Calu3 (cell line): ENCODE measurements at regions not wholly inside any gene's neighbourhood (a gene's known extent, or its start where the extent isn't known, plus 50 kb on each side); places are given as distances from the start of the nearest gene placed in this dataset.

Source experiments
- BruUV-seq: library from RNA; stranded (reverse); fragments of 400-500 nt; replicated peaks from 2 replicates; lab custom pipeline; 2021; lab: Mats Ljungman, UMichigan
- CTCF ChIA-PET: fragments of 300-600 bp; sonication (Branson Sonifier 250); formaldehyde crosslinking; loops from one replicate; lab custom pipeline; 2022; ENCODE audit warnings: antibody characterized with exemption; lab: Charles Lee
- DNase-seq: peaks from one replicate; pipeline ENCODE4 v3.0.0; 2022
- H3K27ac Mint-ChIP-seq: one replicate; pipeline ENCODE4 v1.8.0; 2022; ENCODE audit warnings: mixed read lengths; ENCODE audit not compliant: unreplicated experiment
- H3K27me3 Mint-ChIP-seq: one replicate; pipeline ENCODE4 v1.8.0; 2022; ENCODE audit warnings: mixed read lengths; ENCODE audit not compliant: unreplicated experiment
- H3K36me3 Mint-ChIP-seq: one replicate; pipeline ENCODE4 v1.8.0; 2022; ENCODE audit warnings: mild to moderate bottlenecking, moderate library complexity, mixed read lengths; ENCODE audit not compliant: insufficient read depth, unreplicated experiment
- H3K4me1 Mint-ChIP-seq: one replicate; pipeline ENCODE4 v1.8.0; 2022; ENCODE audit warnings: mild to moderate bottlenecking, low read depth, mixed read lengths; ENCODE audit not compliant: unreplicated experiment
- H3K4me3 Mint-ChIP-seq: one replicate; pipeline ENCODE4 v1.8.0; 2022; ENCODE audit warnings: mild to moderate bottlenecking, low read depth, moderate library complexity, mixed read lengths; ENCODE audit not compliant: unreplicated experiment
- H3K9me3 Mint-ChIP-seq: one replicate; pipeline ENCODE4 v1.8.0; 2022; ENCODE audit warnings: low read depth, mixed read lengths; ENCODE audit not compliant: unreplicated experiment
- intact Hi-C: fragments of 100-400 bp; cut with micrococcal nuclease; formaldehyde crosslinking; loops from one replicate; pipeline ENCODE4 v1.10.0; 2022; ENCODE audit not compliant: unreplicated experiment
- TF ChIP-seq, protein P1 (sequence below): fragments of 200-600 bp; IDR thresholded peaks from one replicate; pipeline ENCODE4 v1.8.0; 2022; ENCODE audit warnings: antibody characterized with exemption; ENCODE audit not compliant: unreplicated experiment

- no peak overlapping the region for H3K27ac Mint-ChIP-seq
- no peaks in the 10 kb centered on the region for H3K36me3 Mint-ChIP-seq
- TF ChIP-seq, protein P1, sequence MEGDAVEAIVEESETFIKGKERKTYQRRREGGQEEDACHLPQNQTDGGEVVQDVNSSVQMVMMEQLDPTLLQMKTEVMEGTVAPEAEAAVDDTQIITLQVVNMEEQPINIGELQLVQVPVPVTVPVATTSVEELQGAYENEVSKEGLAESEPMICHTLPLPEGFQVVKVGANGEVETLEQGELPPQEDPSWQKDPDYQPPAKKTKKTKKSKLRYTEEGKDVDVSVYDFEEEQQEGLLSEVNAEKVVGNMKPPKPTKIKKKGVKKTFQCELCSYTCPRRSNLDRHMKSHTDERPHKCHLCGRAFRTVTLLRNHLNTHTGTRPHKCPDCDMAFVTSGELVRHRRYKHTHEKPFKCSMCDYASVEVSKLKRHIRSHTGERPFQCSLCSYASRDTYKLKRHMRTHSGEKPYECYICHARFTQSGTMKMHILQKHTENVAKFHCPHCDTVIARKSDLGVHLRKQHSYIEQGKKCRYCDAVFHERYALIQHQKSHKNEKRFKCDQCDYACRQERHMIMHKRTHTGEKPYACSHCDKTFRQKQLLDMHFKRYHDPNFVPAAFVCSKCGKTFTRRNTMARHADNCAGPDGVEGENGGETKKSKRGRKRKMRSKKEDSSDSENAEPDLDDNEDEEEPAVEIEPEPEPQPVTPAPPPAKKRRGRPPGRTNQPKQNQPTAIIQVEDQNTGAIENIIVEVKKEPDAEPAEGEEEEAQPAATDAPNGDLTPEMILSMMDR, result no peak
- H3K27me3 Mint-ChIP-seq, result no peaks in the 10 kb centered on the region
- intact Hi-C loops, result no loop called here
- BruUV-seq, result no TSS peak
- peaks cover 6% of the 10 kb centered on the region for H3K9me3 Mint-ChIP-seq
- DNase-seq, result no peak
- H3K4me3 Mint-ChIP-seq, result no peak overlapping the region
- CTCF ChIA-PET, result no interaction called here
- H3K4me1 Mint-ChIP-seq, result no peaks in the 10 kb centered on the region
Observed at GRCh38 chr2:395886-396285, 108.0 kb upstream of the ALKAL2 start.

DNA sequence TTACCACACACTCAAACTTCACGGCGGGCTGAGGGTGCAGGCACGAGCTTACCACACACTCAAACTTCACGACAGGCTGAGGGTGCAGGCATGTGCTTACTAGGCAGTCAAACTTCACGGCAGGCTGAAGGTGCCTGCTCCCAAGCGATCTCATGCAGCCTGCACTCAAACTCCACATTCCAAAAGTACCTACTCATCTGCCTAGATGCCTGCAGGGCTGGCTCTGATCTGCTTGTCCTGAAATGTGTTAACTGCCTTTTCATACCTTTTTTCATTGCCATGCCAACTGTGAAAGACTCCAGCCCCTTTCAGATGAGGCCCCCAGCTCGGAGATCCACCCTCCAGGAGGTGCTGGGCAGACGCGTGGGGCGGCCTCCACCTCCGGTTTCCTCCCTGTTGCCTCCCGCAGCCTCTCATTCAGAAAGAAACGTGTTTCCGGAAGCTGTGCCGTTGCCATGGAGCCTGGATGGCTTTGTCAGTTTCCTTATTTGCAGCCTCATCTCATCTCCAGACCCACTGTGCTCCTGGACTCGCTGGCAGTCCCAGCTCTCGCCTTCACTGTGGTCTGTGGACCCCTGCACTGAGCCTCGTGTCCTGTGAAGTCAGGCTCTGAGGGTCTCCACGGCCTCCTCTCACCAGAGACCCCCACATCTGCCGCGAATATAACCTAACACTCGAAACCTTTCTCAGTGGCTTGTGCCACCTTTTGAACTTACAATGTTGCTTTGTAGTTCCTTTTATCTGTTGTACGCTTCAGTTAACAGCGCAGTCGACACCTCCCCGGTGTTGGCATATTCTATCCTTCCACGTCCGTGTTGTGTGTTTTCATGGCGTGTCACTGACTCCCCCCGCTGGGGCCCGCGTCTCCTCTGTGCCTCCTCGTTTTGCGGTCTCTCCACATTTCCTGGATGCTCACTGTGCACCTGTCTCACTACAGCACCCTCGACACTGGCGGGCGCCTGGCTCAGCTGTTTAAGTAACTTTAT is 106.1 kb upstream of the ALKAL2 start:
- TF ChIP-seq, protein P1, result no peak
- intact Hi-C loops, result no loop called here
- Mint-ChIP-seq H3K27me3 (no peaks in the 10 kb centered on the region), H3K4me1 (no peaks in the 10 kb centered on the region), H3K9me3 (peaks cover 6% of the 10 kb centered on the region), H3K36me3 (no peaks in the 10 kb centered on the region), H3K4me3 (no peak overlapping the region), H3K27ac (no peak overlapping the region)
- no TSS peak for BruUV-seq
- peak; percentile 37 for DNase-seq
- CTCF ChIA-PET, result no interaction called here

- intact Hi-C loops, result no loop called here
- no peak for DNase-seq
Observed at GRCh38 chr2:392926-393280, 105.0 kb upstream of the ALKAL2 start.

DNA sequence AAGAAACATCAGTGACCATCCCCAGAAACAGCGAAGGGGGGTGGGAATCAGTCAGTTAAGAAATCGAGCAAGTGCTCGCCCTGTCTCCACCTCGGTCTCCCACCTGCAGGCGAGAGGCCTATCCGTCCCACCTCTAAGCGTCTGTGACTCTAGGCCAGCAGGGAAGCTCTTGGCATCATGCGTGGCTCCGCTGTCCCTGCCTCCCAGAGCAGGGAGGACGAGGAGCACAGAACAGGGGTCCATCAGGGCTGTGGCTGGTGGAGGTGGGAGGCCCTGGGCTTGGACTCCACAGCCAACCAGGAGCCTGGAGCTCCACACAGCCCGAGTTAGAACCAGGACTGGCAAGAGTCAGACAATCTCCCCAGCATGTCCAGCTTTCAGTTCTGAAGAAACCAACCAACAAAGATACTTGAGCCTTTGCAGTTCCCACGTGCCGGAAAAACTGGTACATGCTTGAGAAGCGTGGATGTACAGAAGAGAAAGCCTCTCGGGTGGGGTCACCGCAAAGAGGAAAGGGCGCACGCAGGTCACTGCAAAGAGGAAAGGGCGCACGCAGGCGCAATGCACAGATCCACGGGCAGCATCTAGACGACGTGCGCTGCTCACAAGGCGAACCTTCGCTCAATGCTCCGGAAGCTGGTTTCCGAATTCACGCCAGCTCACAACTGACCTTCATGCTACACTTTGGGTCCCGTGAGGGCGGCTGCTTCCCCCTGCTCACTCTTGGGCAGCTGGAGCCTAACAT is 104.5 kb upstream of the ALKAL2 start:
- Mint-ChIP-seq H3K36me3 (no peaks in the 10 kb centered on the region), H3K27me3 (no peaks in the 10 kb centered on the region), H3K4me3 (no peak overlapping the region), H3K27ac (no peak overlapping the region), H3K4me1 (no peaks in the 10 kb centered on the region), H3K9me3 (peaks cover 6% of the 10 kb centered on the region)
- TF ChIP-seq, protein P1, result no peak
- intact Hi-C loops, result no loop called here
- CTCF ChIA-PET, result no interaction called here
- BruUV-seq, result no TSS peak
- no peak for DNase-seq

More at GRCh38 chr2:392926-393280, 105.0 kb upstream of the ALKAL2 start:
- no peak overlapping the region for H3K4me3 Mint-ChIP-seq
- TF ChIP-seq, protein P1, result no peak
- H3K27ac Mint-ChIP-seq, result no peak overlapping the region
- no peaks in the 10 kb centered on the region for H3K36me3 Mint-ChIP-seq
- H3K4me1 Mint-ChIP-seq, result no peaks in the 10 kb centered on the region
- peaks cover 6% of the 10 kb centered on the region for H3K9me3 Mint-ChIP-seq
- no peaks in the 10 kb centered on the region for H3K27me3 Mint-ChIP-seq
- no TSS peak for BruUV-seq
- CTCF ChIA-PET, result no interaction called here
